Osteocyte (in vitro differentiated cells): ENCODE measurements at regions not wholly inside any gene's neighbourhood (a gene's known extent, or its start where the extent isn't known, plus 50 kb on each side); places are given as distances from the start of the nearest gene placed in this dataset.

Experiments
- DNase-seq: peaks from one replicate; pipeline ENCODE4 v3.0.0; 2021; ENCODE audit warnings: mixed read lengths; ENCODE audit not compliant: unreplicated experiment; ENCODE audit errors: extremely low spot score
- H3K27ac Mint-ChIP-seq: one replicate; pipeline ENCODE4 v1.8.0; 2021; ENCODE audit warnings: mild to moderate bottlenecking, mixed read lengths; ENCODE audit not compliant: unreplicated experiment
- H3K27me3 Mint-ChIP-seq: one replicate; pipeline ENCODE4 v1.8.0; 2021; ENCODE audit warnings: mixed read lengths; ENCODE audit not compliant: unreplicated experiment
- H3K36me3 Mint-ChIP-seq: one replicate; pipeline ENCODE4 v1.8.0; 2021; ENCODE audit warnings: mixed read lengths; ENCODE audit not compliant: unreplicated experiment
- H3K4me1 Mint-ChIP-seq: one replicate; pipeline ENCODE4 v1.8.0; 2021; ENCODE audit warnings: mixed read lengths; ENCODE audit not compliant: unreplicated experiment
- H3K4me3 Mint-ChIP-seq: one replicate; pipeline ENCODE4 v1.8.0; 2021; ENCODE audit warnings: mild to moderate bottlenecking, moderate library complexity, mixed read lengths; ENCODE audit not compliant: unreplicated experiment
- H3K9me3 Mint-ChIP-seq: one replicate; pipeline ENCODE4 v1.8.0; 2021; ENCODE audit warnings: mixed read lengths; ENCODE audit not compliant: unreplicated experiment
- CTCF ChIP-seq: fragments of 200-600 bp; sonication (generic); IDR thresholded peaks from 2 replicates; pipeline ENCODE4 v1.5.0; 2021; ENCODE audit warnings: antibody characterized with exemption, mild to moderate bottlenecking, moderate library complexity

- H3K4me3 Mint-ChIP-seq, result no peak overlapping the region
- no peaks in the 10 kb centered on the region for H3K36me3 Mint-ChIP-seq
- no peak for TF ChIP-seq CTCF
- no peak overlapping the region for H3K27ac Mint-ChIP-seq
- H3K4me1 Mint-ChIP-seq, result no peaks in the 10 kb centered on the region
- no peaks in the 10 kb centered on the region for H3K27me3 Mint-ChIP-seq
- no peaks in the 10 kb centered on the region for H3K9me3 Mint-ChIP-seq
- DNase-seq, result no peak
Observed at GRCh38 chr6:102458990-102459389, 1065.5 kb downstream of the GRIK2 start.

DNA sequence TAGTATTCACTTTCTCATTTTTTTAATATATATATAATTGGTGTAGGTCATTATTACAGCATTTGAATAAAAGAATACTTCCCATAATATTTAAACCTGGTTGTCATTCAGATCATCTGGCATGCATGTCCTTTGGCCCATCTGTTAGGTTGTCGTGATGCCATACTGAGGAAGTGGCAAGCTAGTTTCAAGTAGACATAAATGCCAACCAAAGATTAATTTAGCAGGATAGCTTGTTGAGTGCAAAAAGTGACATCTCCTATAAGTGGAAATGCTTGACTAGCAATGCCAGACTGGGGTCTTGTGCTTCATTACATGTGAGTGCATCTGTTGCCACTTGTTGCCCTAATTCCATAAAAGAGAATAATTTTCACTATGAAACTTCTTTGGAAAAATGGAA, 1044.7 kb downstream of the GRIK2 start:
- Mint-ChIP-seq H3K27ac (no peak overlapping the region), H3K4me1 (peaks cover 5% of the 10 kb centered on the region), H3K27me3 (no peaks in the 10 kb centered on the region), H3K36me3 (no peaks in the 10 kb centered on the region), H3K9me3 (no peaks in the 10 kb centered on the region), H3K4me3 (no peak overlapping the region)
- TF ChIP-seq CTCF, result no peak
- DNase-seq, result no peak

DNA sequence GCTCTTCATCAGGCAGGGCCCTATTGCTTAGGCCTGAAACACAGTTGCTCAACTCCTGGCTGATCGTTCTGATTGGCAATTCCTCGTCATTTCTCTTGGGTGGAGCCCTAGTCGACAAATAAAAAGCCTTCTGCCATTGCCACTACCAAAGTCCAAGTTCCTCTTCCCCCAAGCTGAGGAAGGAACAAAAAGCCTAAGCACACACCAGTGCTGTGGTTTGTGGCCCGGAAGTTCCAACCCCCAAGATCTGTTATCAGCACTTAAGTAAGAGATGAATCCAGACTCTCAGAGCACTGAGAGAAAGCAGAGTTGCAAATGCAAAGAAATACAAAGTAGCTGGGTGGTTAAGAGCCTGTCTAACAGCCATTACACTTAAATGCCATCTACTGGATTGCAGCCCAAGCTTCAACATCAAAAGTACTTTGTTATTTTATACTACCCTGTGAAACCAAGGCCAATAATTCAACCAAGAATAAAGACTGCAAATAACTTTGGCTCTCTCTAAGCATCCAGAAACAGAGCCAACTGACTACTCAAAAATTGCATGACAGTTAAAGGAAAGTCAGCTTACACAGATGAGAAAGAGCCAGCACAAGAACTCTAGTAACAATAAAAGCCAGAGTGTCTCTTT, 1024.0 kb downstream of the GRIK2 start:
- no peaks in the 10 kb centered on the region for H3K4me1 Mint-ChIP-seq
- TF ChIP-seq CTCF, result no peak
- peaks cover 14% of the 10 kb centered on the region for H3K9me3 Mint-ChIP-seq

GRCh38 chr6:102415891-102416290, 1022.4 kb downstream of the GRIK2 start:
- H3K27ac Mint-ChIP-seq, result no peak overlapping the region
- H3K36me3 Mint-ChIP-seq, result no peaks in the 10 kb centered on the region
- H3K4me3 Mint-ChIP-seq, result no peak overlapping the region
- TF ChIP-seq CTCF, result no peak
- H3K27me3 Mint-ChIP-seq, result no peaks in the 10 kb centered on the region
- H3K9me3 Mint-ChIP-seq, result peaks cover 14% of the 10 kb centered on the region
- no peaks in the 10 kb centered on the region for H3K4me1 Mint-ChIP-seq
- DNase-seq, result no peak

More for the DNA sequence above, 1024.0 kb downstream of the GRIK2 start:
- no peak for DNase-seq
- H3K4me3 Mint-ChIP-seq, result no peak overlapping the region
- no peaks in the 10 kb centered on the region for H3K36me3 Mint-ChIP-seq
- H3K27ac Mint-ChIP-seq, result no peak overlapping the region
- no peaks in the 10 kb centered on the region for H3K27me3 Mint-ChIP-seq

GRCh38 chr6:102411796-102412195, 1018.3 kb downstream of the GRIK2 start:
- peaks cover 3% of the 10 kb centered on the region for H3K27me3 Mint-ChIP-seq
- no peak for DNase-seq
- no peak for TF ChIP-seq CTCF
- no peak overlapping the region for H3K27ac Mint-ChIP-seq
- H3K36me3 Mint-ChIP-seq, result no peaks in the 10 kb centered on the region
- peaks cover 8% of the 10 kb centered on the region for H3K9me3 Mint-ChIP-seq
- no peak overlapping the region for H3K4me3 Mint-ChIP-seq
- H3K4me1 Mint-ChIP-seq, result no peaks in the 10 kb centered on the region
